ENCODE measurements at regions not wholly inside any gene's neighbourhood (a gene's known extent, or its start where the extent isn't known, plus 50 kb on each side); places are given as distances from the start of the nearest gene placed in this dataset.

GRCh38 chr20:11550657-11551338 is 366.9 kb upstream of the BTBD3 start:
- no peak overlapping the region for H3K4me2 ChIP-seq (ENCODE audit: control insufficient read depth, insufficient read depth)
- CTCF ChIA-PET = no interaction called here
- H3K79me2 ChIP-seq (ENCODE audit: control insufficient read depth, insufficient read depth, low read length) = no peaks in the 10 kb centered on the region
- 29% methylated on average over 8 of the region's 8 CpGs for WGBS (ENCODE audit: insufficient coverage, insufficient replicate concordance, low lambda C conversion rate, missing lambda C conversion rate)
- no peaks in the 10 kb centered on the region for H3K9me3 ChIP-seq (replicated peaks; ENCODE audit: control insufficient read depth, insufficient read depth, low read length)
- no peak overlapping the region for H3K9ac ChIP-seq (ENCODE audit: control insufficient read depth, insufficient read depth, low read length)
- TF ChIP-seq NFYA (IDR thresholded peaks at IDR 0.05; ENCODE audit: borderline replicate concordance, low read depth, low read length) (no peak), ETV6 (conservative IDR thresholded peaks at IDR 0.05 in 1 of 2, IDR thresholded peaks at IDR 0.05 in 1 of 2; ENCODE audit: borderline replicate concordance in 1 of 2, low read depth in 1 of 2) (no peak), NFIC (IDR thresholded peaks at IDR 0.05; ENCODE audit: low read depth, low read length) (no peak), FOXM1 (IDR thresholded peaks at IDR 0.05; ENCODE audit: low read depth, low read length) (no peak)
- TF ChIP-seq, protein P1, sequence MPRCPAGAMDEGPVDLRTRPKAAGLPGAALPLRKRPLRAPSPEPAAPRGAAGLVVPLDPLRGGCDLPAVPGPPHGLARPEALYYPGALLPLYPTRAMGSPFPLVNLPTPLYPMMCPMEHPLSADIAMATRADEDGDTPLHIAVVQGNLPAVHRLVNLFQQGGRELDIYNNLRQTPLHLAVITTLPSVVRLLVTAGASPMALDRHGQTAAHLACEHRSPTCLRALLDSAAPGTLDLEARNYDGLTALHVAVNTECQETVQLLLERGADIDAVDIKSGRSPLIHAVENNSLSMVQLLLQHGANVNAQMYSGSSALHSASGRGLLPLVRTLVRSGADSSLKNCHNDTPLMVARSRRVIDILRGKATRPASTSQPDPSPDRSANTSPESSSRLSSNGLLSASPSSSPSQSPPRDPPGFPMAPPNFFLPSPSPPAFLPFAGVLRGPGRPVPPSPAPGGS (IDR thresholded peaks at IDR 0.05; ENCODE audit: borderline replicate concordance, insufficient read depth, low read depth, low read length, poor library complexity, severe bottlenecking) = no peak
- ATAC-seq = no peak
- no peak overlapping the region for H2AFZ ChIP-seq (ENCODE audit: control insufficient read depth, low read depth, low read length)
- H3K27ac ChIP-seq (ENCODE audit: control insufficient read depth, insufficient read depth) = no peak overlapping the region
- RAD21 ChIA-PET (ENCODE audit: unreplicated experiment) = no interaction called here
- H3K27me3 ChIP-seq (replicated peaks in 1 of 2; ENCODE audit: control insufficient read depth in 2 of 2, insufficient read depth in 2 of 2, low read length in 1 of 2) = no peaks in the 10 kb centered on the region
- SMC1A ChIA-PET (ENCODE audit: uncharacterized antibody, unreplicated experiment) = interaction anchor here (1.3 kb wide), 2 partner anchors 173 to 1073 kb away, joined by 3 read pairs; no protein-coding TSS in a partner anchor
- in situ Hi-C loops (cut with MboI) = no loop called here
- no peaks in the 10 kb centered on the region for H4K20me1 ChIP-seq (ENCODE audit: control insufficient read depth, insufficient read depth)
- no peaks in the 10 kb centered on the region for H3K4me1 ChIP-seq (ENCODE audit: control insufficient read depth, insufficient read depth, low read length)
- intact Hi-C loops (cut with micrococcal nuclease; ENCODE audit: unreplicated experiment) = no loop called here
- H3K4me3 ChIP-seq = no peak overlapping the region
- no peak for DNase-seq (ENCODE audit: low read depth, low spot score)
- POLR2A ChIA-PET = no interaction called here
- no peak for FAIRE-seq
- no peaks in the 10 kb centered on the region for H3K36me3 ChIP-seq (ENCODE audit: control insufficient read depth in 2 of 2, insufficient read depth in 2 of 2, low read length in 1 of 2)
- BruUV-seq (replicated peaks) = no TSS peak

All from GM12878 (cell line).